Fibroblast of pulmonary artery (primary cell): ENCODE measurements at regions not wholly inside any gene's neighbourhood (a gene's known extent, or its start where the extent isn't known, plus 50 kb on each side); places are given as distances from the start of the nearest gene placed in this dataset.

ENCODE experiments used
- DNase-seq: peaks from one replicate; pipeline ENCODE4 v3.0.0-alpha.2; 2010; ENCODE audit warnings: low read depth
- H3K4me3 ChIP-seq: replicated peaks from 2 replicates; pipeline ENCODE4 v1.5.1; 2011; ENCODE audit warnings: low read depth, mild to moderate bottlenecking, control low read depth, low read length, moderate library complexity
- TF ChIP-seq, protein P1 (sequence below): IDR thresholded peaks from 2 replicates; pipeline ENCODE4 v1.5.1; 2011; ENCODE audit warnings: mild to moderate bottlenecking, control low read depth, low read length, inconsistent platforms; ENCODE audit errors: missing control alignments

GRCh38 chr13:39951301-39951700, 295.8 kb downstream of the COG6 start:
- TF ChIP-seq, protein P1, sequence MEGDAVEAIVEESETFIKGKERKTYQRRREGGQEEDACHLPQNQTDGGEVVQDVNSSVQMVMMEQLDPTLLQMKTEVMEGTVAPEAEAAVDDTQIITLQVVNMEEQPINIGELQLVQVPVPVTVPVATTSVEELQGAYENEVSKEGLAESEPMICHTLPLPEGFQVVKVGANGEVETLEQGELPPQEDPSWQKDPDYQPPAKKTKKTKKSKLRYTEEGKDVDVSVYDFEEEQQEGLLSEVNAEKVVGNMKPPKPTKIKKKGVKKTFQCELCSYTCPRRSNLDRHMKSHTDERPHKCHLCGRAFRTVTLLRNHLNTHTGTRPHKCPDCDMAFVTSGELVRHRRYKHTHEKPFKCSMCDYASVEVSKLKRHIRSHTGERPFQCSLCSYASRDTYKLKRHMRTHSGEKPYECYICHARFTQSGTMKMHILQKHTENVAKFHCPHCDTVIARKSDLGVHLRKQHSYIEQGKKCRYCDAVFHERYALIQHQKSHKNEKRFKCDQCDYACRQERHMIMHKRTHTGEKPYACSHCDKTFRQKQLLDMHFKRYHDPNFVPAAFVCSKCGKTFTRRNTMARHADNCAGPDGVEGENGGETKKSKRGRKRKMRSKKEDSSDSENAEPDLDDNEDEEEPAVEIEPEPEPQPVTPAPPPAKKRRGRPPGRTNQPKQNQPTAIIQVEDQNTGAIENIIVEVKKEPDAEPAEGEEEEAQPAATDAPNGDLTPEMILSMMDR = no peak
- no peak overlapping the region for H3K4me3 ChIP-seq
- DNase-seq = no peak

GRCh38 chr13:39952249-39953233, 297.1 kb downstream of the COG6 start:
- TF ChIP-seq, protein P1 = no peak
- peak; percentile 70 for DNase-seq
- H3K4me3 ChIP-seq = no peak overlapping the region

DNA sequence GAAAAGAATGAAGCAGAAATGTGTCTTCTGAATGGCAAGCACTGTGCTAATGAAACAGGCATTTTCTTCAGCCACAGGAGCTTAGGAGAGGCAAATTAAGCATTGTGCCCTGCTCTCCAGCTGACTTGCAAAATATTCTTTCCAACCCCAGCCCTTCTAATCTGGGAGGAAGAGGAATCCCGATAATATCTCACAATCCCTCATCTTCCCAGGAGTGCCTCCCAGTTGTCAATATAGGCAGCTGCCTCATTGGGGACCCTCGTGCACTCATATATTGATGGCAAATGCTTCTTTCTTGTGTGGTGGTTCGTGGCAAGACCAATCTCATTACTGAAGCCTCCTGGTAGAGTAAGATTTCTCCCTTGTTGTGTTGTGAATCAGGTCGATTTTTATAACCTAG, 299.0 kb downstream of the COG6 start:
- TF ChIP-seq, protein P1 = no peak
- DNase-seq = no peak
- H3K4me3 ChIP-seq = no peak overlapping the region

DNA sequence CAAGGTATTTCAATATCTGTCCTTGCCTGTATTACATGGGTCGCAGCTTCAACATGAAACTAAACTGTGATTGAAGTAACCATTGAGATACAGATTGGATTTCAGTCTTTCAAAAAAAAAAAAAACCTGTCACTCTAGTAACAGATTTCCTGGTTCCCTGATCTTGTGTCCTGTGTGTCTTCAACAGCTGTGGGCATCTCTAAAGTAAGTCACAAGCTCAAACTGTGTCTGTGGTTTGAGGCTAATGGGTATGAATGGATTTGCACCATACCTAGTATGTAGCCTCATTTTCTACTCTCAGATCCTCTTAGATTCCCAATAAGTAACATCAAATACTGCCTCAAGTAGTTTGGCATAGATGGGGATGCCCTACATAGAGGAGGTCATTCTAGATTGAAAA, 300.1 kb downstream of the COG6 start:
- DNase-seq = no peak
- no peak overlapping the region for H3K4me3 ChIP-seq
- TF ChIP-seq, protein P1 = no peak

DNA sequence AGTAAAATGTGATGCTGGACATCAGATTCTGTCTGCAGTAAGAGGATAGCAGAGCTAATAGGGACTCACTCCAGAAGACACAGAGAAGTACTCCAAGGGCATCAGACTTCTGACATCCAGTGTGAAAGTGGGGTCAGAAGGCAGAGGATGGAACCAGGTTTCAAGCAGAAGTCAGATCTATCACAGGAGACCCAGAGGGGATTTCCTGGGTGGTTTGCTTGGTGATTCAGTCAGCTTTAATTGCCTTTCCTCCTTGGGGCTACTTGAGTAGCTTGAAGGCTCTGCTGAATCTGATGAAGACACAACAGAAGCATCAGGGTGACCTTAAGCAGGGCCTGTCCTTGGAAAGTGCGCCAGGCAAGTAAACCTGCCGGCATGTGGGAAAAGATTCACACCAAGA, 300.6 kb downstream of the COG6 start:
- no peak overlapping the region for H3K4me3 ChIP-seq
- no peak for DNase-seq
- TF ChIP-seq, protein P1 = no peak

DNA sequence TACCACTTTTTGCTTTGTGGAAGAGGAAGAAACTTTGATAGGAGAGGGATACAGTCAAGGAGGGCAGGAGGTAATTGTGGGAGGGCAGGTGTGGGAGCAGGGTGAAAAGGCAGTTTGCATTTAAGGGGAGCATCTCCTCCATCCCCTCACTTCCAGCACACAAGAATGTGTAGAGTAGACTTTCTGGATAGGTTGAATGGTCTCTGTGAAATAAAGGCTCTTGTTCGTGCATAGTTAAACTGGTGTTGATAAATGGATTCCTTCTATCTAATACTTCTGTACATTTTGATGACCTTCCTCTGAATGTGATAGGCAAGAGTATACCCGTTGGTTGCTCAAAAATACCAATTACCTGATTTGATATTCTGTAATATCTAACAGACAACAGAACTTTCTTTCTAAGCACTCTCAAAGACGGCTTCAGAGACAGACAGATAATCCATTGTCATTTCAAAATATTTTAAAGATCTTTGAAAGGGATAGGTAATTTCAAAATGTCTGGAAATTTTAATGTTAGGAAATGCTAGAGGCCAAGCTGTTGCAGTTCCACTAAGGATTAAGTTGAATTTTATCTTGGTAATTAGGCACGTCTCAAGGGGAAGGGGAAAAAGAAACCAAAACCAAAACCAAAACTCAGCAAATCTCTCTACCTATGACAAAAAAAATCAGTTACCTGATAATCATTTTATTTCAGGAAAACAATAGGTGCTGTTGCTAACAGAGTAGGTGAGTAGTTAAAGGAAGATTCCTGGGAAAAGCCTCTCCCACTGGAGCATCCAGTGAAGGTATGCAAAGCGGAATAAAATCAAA, 302.6 kb downstream of the COG6 start:
- no peak overlapping the region for H3K4me3 ChIP-seq
- TF ChIP-seq, protein P1 = no peak
- no peak for DNase-seq
